WTC11 (cell line): ENCODE measurements at regions not wholly inside any gene's neighbourhood (a gene's known extent, or its start where the extent isn't known, plus 50 kb on each side); places are given as distances from the start of the nearest gene placed in this dataset.

ENCODE experiments used
- ATAC-seq: fragments of 200-7000 bp; cut with Tn5 transposase; 2 replicates; pipeline ENCODE4 v1.10.0; 2021; ENCODE audit warnings: mild to moderate bottlenecking, moderate library complexity
- CTCF ChIA-PET: fragments of 300-600 bp; sonication (Branson Sonifier 250); formaldehyde crosslinking; loops from one replicate; lab custom pipeline; 2021; ENCODE audit warnings: antibody characterized with exemption; lab: Charles Lee
- POLR2A ChIA-PET: fragments of 350-600 bp; sonication (Branson Sonifier 250); formaldehyde crosslinking; loops from one replicate; lab custom pipeline; 2021; ENCODE audit warnings: antibody characterized with exemption; lab: Charles Lee
- DNase-seq: peaks from one replicate; pipeline ENCODE4 v3.0.0; 2021; ENCODE audit warnings: low spot score
- H3K27ac Mint-ChIP-seq: 2 replicates; pipeline ENCODE4 v1.8.0; 2021; ENCODE audit warnings: mixed read lengths
- H3K27me3 Mint-ChIP-seq: 2 replicates; pipeline ENCODE4 v1.8.0; 2021; ENCODE audit warnings: low read depth, mild to moderate bottlenecking, moderate library complexity, mixed read lengths
- H3K36me3 Mint-ChIP-seq: 2 replicates; pipeline ENCODE4 v1.8.0; 2021; ENCODE audit warnings: mixed read lengths
- H3K4me1 Mint-ChIP-seq: 2 replicates; pipeline ENCODE4 v1.8.0; 2022; ENCODE audit warnings: mixed read lengths
- H3K4me3 Mint-ChIP-seq: 2 replicates; pipeline ENCODE4 v1.8.0; 2021; ENCODE audit warnings: mild to moderate bottlenecking, moderate library complexity, mixed read lengths
- H3K9me3 Mint-ChIP-seq: 2 replicates; pipeline ENCODE4 v1.8.0; 2021; ENCODE audit warnings: mixed read lengths
- CREM ChIP-seq: sonication (generic); formaldehyde crosslinking; IDR thresholded peaks from 2 replicates; pipeline ENCODE4 v1.8.1; 2022; ENCODE audit warnings: mild to moderate bottlenecking, missing genetic modification reagents, moderate library complexity
- NFATC4 ChIP-seq: fragments of 250-450 bp; sonication (Bioruptor Pico); IDR thresholded peaks from 2 replicates; pipeline ENCODE4 v1.9.0; 2021; ENCODE audit warnings: mild to moderate bottlenecking
- NR2C2 ChIP-seq: sonication (generic); formaldehyde crosslinking; IDR thresholded peaks from 2 replicates; pipeline ENCODE4 v1.8.0; 2022; ENCODE audit warnings: mild to moderate bottlenecking, missing genetic modification reagents
- SOX15 ChIP-seq: fragments of 250-450 bp; sonication (Bioruptor Pico); IDR thresholded peaks from 2 replicates; pipeline ENCODE4 v1.9.0; 2021; ENCODE audit warnings: mild to moderate bottlenecking
- SP1 ChIP-seq: sonication (generic); formaldehyde crosslinking; conservative IDR thresholded peaks from 2 replicates; pipeline ENCODE4 v1.8.1; 2022; ENCODE audit warnings: missing genetic modification reagents
- TEAD1 ChIP-seq: sonication (generic); formaldehyde crosslinking; IDR thresholded peaks from 2 replicates; pipeline ENCODE4 v1.8.0; 2022; ENCODE audit warnings: mild to moderate bottlenecking, missing genetic modification reagents
- TEAD4 ChIP-seq: sonication (generic); formaldehyde crosslinking; IDR thresholded peaks from 2 replicates; pipeline ENCODE4 v1.8.0; 2022; ENCODE audit warnings: mild to moderate bottlenecking, missing genetic modification reagents
- ZNF317 ChIP-seq: sonication (generic); formaldehyde crosslinking; IDR thresholded peaks from 2 replicates; pipeline ENCODE4 v1.8.1; 2023; ENCODE audit warnings: low read depth, mild to moderate bottlenecking, moderate library complexity, missing genetic modification reagents, borderline replicate concordance
- ZNF423 ChIP-seq: fragments of 250-450 bp; sonication (Bioruptor Pico); IDR thresholded peaks from 2 replicates; pipeline ENCODE4 v2.1.2; 2022; ENCODE audit warnings: mild to moderate bottlenecking, moderate library complexity
- ZNF671 ChIP-seq: fragments of 250-450 bp; sonication (Bioruptor Pico); IDR thresholded peaks from 2 replicates; pipeline ENCODE4 v1.8.0; 2021; ENCODE audit warnings: mild to moderate bottlenecking
- TF ChIP-seq, protein P1 (sequence below): sonication (generic); formaldehyde crosslinking; IDR thresholded peaks from 2 replicates; pipeline ENCODE4 v1.8.1; 2022; ENCODE audit warnings: low read depth, mild to moderate bottlenecking, moderate library complexity, missing genetic modification reagents, borderline replicate concordance
- TF ChIP-seq, protein P2 (sequence below): sonication (generic); formaldehyde crosslinking; IDR thresholded peaks from 2 replicates; pipeline ENCODE4 v1.8.0; 2023; ENCODE audit warnings: missing genetic modification reagents, mild to moderate bottlenecking, borderline replicate concordance
- TF ChIP-seq, protein P3 (sequence below): sonication (generic); formaldehyde crosslinking; IDR thresholded peaks from 2 replicates; pipeline ENCODE4 v1.8.1; 2022; ENCODE audit warnings: missing genetic modification reagents, borderline replicate concordance
- TF ChIP-seq, protein P4 (sequence below): sonication (generic); formaldehyde crosslinking; IDR thresholded peaks from 2 replicates; pipeline ENCODE4 v1.8.1; 2023; ENCODE audit warnings: mild to moderate bottlenecking, moderate library complexity, missing genetic modification reagents
- TF ChIP-seq, protein P5 (sequence below): fragments of 250-450 bp; sonication (Bioruptor Pico); IDR thresholded peaks from 2 replicates; pipeline ENCODE4 v1.9.0; 2021; ENCODE audit warnings: mild to moderate bottlenecking
- TF ChIP-seq, protein P6 (sequence below): sonication (generic); formaldehyde crosslinking; IDR thresholded peaks from 2 replicates; pipeline ENCODE4 v1.8.1; 2023; ENCODE audit warnings: mild to moderate bottlenecking, missing genetic modification reagents
- TF ChIP-seq, protein P7 (sequence below): sonication (generic); formaldehyde crosslinking; IDR thresholded peaks from 2 replicates; pipeline ENCODE4 v1.8.0; 2023; ENCODE audit warnings: mild to moderate bottlenecking, missing genetic modification reagents
- TF ChIP-seq, protein P8 (sequence below): sonication (generic); formaldehyde crosslinking; IDR thresholded peaks from 2 replicates; pipeline ENCODE4 v1.8.1; 2023; ENCODE audit warnings: mild to moderate bottlenecking, missing genetic modification reagents

DNA sequence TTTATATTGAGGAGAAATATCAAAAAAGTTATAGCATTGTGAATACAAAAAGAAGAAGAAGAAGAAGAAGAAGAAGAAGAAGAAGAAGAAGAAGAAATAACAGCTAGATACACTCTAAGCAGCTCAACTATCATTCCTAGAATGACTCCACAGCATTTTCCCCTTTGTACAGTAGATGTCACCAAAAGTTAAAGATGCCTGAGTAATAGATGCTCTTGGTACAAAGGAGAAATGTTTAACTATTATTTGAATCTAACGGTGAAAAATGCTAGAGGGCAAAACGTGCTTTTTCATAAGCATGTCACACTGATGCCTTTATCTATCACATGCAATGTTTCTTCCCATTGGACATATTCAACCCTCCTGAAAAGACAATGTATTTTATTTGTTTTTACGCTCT is 178.4 kb upstream of the GPRIN3 start:
- peaks cover 9% of the 10 kb centered on the region for H3K4me1 Mint-ChIP-seq
- H3K27ac Mint-ChIP-seq: no peak overlapping the region
- H3K9me3 Mint-ChIP-seq: peaks cover 6% of the 10 kb centered on the region
- DNase-seq (no peak), ATAC-seq (no peak)
- no peaks in the 10 kb centered on the region for H3K36me3 Mint-ChIP-seq
- H3K4me3 Mint-ChIP-seq: no peak overlapping the region
- ChIA-PET POLR2A (no interaction called here), CTCF (interaction anchor here (0.6 to 1.1 kb wide), 3 partner anchors 10 to 155 kb away, joined by 3 to 6 read pairs (median 3); no protein-coding TSS in a partner anchor)
- peaks cover 2% of the 10 kb centered on the region; the same call in 1 of the 2 replicates for H3K27me3 Mint-ChIP-seq
- TF ChIP-seq ZNF317 (no peak), SOX15 (CRISPR knock-in tag) (no peak), SP1 (CRISPR knock-in tag) (no peak), NFATC4 (CRISPR knock-in tag) (no peak), ZNF423 (no peak)
- TF ChIP-seq, protein P1, sequence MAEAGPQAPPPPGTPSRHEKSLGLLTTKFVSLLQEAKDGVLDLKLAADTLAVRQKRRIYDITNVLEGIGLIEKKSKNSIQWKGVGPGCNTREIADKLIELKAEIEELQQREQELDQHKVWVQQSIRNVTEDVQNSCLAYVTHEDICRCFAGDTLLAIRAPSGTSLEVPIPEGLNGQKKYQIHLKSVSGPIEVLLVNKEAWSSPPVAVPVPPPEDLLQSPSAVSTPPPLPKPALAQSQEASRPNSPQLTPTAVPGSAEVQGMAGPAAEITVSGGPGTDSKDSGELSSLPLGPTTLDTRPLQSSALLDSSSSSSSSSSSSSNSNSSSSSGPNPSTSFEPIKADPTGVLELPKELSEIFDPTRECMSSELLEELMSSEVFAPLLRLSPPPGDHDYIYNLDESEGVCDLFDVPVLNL (CRISPR knock-in tag): no peak
- TF ChIP-seq, protein P2, sequence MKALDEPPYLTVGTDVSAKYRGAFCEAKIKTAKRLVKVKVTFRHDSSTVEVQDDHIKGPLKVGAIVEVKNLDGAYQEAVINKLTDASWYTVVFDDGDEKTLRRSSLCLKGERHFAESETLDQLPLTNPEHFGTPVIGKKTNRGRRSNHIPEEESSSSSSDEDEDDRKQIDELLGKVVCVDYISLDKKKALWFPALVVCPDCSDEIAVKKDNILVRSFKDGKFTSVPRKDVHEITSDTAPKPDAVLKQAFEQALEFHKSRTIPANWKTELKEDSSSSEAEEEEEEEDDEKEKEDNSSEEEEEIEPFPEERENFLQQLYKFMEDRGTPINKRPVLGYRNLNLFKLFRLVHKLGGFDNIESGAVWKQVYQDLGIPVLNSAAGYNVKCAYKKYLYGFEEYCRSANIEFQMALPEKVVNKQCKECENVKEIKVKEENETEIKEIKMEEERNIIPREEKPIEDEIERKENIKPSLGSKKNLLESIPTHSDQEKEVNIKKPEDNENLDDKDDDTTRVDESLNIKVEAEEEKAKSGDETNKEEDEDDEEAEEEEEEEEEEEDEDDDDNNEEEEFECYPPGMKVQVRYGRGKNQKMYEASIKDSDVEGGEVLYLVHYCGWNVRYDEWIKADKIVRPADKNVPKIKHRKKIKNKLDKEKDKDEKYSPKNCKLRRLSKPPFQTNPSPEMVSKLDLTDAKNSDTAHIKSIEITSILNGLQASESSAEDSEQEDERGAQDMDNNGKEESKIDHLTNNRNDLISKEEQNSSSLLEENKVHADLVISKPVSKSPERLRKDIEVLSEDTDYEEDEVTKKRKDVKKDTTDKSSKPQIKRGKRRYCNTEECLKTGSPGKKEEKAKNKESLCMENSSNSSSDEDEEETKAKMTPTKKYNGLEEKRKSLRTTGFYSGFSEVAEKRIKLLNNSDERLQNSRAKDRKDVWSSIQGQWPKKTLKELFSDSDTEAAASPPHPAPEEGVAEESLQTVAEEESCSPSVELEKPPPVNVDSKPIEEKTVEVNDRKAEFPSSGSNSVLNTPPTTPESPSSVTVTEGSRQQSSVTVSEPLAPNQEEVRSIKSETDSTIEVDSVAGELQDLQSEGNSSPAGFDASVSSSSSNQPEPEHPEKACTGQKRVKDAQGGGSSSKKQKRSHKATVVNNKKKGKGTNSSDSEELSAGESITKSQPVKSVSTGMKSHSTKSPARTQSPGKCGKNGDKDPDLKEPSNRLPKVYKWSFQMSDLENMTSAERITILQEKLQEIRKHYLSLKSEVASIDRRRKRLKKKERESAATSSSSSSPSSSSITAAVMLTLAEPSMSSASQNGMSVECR (CRISPR knock-in tag): no peak

DNA sequence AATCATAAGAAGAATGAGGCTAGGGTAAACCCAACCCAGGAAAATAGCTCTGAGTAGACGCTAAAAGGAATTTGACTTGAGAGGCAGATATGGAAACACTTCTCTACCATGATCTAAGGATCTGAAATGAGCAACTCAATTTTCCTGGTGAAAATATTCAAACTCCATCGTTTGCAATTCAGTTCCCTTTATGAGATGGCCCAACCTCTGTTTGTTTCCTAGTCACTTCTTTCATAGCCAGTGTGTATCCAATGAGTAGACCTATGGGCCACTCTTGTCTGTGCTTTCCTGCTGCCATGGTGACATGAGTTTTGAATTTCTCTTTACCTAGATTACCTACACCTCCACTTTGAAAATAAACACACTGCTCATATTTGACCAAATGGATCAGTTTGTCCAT is 176.2 kb upstream of the GPRIN3 start:
- Mint-ChIP-seq H3K9me3 (peaks cover 9% of the 10 kb centered on the region), H3K36me3 (peaks cover 2% of the 10 kb centered on the region; the same call in 1 of the 2 replicates), H3K27me3 (peaks cover 3% of the 10 kb centered on the region; the same call in 1 of the 2 replicates), H3K27ac (no peak overlapping the region), H3K4me3 (no peak overlapping the region), H3K4me1 (0 out of 2 replicates have a peak, but pooled peaks cover under 1% of the 10 kb centered on the region)
- DNase-seq (no peak), ATAC-seq (no peak)
- TF ChIP-seq, protein P3, sequence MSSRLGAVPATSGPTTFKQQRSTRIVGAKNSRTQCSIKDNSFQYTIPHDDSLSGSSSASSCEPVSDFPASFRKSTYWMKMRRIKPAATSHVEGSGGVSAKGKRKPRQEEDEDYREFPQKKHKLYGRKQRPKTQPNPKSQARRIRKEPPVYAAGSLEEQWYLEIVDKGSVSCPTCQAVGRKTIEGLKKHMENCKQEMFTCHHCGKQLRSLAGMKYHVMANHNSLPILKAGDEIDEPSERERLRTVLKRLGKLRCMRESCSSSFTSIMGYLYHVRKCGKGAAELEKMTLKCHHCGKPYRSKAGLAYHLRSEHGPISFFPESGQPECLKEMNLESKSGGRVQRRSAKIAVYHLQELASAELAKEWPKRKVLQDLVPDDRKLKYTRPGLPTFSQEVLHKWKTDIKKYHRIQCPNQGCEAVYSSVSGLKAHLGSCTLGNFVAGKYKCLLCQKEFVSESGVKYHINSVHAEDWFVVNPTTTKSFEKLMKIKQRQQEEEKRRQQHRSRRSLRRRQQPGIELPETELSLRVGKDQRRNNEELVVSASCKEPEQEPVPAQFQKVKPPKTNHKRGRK (CRISPR knock-in tag): no peak
- TF ChIP-seq CREM: no peak
- TF ChIP-seq, protein P4, sequence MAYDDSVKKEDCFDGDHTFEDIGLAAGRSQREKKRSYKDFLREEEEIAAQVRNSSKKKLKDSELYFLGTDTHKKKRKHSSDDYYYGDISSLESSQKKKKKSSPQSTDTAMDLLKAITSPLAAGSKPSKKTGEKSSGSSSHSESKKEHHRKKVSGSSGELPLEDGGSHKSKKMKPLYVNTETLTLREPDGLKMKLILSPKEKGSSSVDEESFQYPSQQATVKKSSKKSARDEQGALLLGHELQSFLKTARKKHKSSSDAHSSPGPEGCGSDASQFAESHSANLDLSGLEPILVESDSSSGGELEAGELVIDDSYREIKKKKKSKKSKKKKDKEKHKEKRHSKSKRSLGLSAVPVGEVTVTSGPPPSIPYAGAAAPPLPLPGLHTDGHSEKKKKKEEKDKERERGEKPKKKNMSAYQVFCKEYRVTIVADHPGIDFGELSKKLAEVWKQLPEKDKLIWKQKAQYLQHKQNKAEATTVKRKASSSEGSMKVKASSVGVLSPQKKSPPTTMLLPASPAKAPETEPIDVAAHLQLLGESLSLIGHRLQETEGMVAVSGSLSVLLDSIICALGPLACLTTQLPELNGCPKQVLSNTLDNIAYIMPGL: no peak
- no peak for TF ChIP-seq NR2C2 (CRISPR knock-in tag)
- no peak for TF ChIP-seq TEAD1 (CRISPR knock-in tag)
- TF ChIP-seq, protein P5, sequence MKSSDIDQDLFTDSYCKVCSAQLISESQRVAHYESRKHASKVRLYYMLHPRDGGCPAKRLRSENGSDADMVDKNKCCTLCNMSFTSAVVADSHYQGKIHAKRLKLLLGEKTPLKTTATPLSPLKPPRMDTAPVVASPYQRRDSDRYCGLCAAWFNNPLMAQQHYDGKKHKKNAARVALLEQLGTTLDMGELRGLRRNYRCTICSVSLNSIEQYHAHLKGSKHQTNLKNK (CRISPR knock-in tag): no peak
- TF ChIP-seq, protein P6, sequence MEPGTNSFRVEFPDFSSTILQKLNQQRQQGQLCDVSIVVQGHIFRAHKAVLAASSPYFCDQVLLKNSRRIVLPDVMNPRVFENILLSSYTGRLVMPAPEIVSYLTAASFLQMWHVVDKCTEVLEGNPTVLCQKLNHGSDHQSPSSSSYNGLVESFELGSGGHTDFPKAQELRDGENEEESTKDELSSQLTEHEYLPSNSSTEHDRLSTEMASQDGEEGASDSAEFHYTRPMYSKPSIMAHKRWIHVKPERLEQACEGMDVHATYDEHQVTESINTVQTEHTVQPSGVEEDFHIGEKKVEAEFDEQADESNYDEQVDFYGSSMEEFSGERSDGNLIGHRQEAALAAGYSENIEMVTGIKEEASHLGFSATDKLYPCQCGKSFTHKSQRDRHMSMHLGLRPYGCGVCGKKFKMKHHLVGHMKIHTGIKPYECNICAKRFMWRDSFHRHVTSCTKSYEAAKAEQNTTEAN (CRISPR knock-in tag): no peak
- no peak for TF ChIP-seq ZNF671 (CRISPR knock-in tag)
- TF ChIP-seq, protein P7, sequence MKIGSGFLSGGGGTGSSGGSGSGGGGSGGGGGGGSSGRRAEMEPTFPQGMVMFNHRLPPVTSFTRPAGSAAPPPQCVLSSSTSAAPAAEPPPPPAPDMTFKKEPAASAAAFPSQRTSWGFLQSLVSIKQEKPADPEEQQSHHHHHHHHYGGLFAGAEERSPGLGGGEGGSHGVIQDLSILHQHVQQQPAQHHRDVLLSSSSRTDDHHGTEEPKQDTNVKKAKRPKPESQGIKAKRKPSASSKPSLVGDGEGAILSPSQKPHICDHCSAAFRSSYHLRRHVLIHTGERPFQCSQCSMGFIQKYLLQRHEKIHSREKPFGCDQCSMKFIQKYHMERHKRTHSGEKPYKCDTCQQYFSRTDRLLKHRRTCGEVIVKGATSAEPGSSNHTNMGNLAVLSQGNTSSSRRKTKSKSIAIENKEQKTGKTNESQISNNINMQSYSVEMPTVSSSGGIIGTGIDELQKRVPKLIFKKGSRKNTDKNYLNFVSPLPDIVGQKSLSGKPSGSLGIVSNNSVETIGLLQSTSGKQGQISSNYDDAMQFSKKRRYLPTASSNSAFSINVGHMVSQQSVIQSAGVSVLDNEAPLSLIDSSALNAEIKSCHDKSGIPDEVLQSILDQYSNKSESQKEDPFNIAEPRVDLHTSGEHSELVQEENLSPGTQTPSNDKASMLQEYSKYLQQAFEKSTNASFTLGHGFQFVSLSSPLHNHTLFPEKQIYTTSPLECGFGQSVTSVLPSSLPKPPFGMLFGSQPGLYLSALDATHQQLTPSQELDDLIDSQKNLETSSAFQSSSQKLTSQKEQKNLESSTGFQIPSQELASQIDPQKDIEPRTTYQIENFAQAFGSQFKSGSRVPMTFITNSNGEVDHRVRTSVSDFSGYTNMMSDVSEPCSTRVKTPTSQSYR (CRISPR knock-in tag): no peak
- TF ChIP-seq TEAD4 (CRISPR knock-in tag): no peak
- TF ChIP-seq, protein P8, sequence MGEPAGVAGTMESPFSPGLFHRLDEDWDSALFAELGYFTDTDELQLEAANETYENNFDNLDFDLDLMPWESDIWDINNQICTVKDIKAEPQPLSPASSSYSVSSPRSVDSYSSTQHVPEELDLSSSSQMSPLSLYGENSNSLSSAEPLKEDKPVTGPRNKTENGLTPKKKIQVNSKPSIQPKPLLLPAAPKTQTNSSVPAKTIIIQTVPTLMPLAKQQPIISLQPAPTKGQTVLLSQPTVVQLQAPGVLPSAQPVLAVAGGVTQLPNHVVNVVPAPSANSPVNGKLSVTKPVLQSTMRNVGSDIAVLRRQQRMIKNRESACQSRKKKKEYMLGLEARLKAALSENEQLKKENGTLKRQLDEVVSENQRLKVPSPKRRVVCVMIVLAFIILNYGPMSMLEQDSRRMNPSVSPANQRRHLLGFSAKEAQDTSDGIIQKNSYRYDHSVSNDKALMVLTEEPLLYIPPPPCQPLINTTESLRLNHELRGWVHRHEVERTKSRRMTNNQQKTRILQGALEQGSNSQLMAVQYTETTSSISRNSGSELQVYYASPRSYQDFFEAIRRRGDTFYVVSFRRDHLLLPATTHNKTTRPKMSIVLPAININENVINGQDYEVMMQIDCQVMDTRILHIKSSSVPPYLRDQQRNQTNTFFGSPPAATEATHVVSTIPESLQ (CRISPR knock-in tag): no peak
- ChIA-PET CTCF (no interaction called here), POLR2A (no interaction called here)
